ENCODE measurements at regions not wholly inside any gene's neighbourhood (a gene's known extent, or its start where the extent isn't known, plus 50 kb on each side); places are given as distances from the start of the nearest gene placed in this dataset.

DNA sequence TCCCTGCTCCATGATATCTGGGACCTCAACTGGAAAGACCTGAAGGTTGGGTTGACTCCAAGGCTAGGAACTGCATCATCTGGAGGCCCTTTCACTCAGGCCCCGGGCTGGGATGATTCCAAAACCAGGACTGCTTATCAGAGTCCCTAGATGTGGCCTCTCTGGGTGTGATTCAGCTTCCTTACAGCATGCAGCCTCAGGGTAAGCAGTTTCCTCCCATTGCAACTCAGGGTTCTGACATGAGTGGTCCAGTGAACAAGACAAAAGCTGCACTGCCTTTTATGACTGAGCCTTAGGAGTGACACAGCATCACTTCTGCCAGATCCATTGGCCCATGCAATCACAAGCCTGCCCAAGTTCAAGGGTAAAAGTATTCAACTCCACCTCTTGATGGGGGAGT, 502.8 kb downstream of the COG6 start:
- Histone ChIP-seq H3K36me3 (ENCODE audit: low read depth, missing control alignments) (no peaks in the 10 kb centered on the region), H3K9me3 (no peaks in the 10 kb centered on the region), H3K4me1 (peaks cover 8% of the 10 kb centered on the region), H3K27me3 (no peaks in the 10 kb centered on the region), H3K4me3 (no peak overlapping the region), H3K27ac (no peak overlapping the region)
- no peak for DNase-seq
- intact Hi-C loops (cut with DNase I; ENCODE audit: low total_unique reads) = no loop called here
- no peak for TF ChIP-seq POLR2A (IDR thresholded peaks at IDR 0.05)
- TF ChIP-seq CTCF (IDR thresholded peaks at IDR 0.05) = no peak
- WGBS, 2 donors = 61 to 100% methylated on average over 1 of the region's 1 CpG

DNA sequence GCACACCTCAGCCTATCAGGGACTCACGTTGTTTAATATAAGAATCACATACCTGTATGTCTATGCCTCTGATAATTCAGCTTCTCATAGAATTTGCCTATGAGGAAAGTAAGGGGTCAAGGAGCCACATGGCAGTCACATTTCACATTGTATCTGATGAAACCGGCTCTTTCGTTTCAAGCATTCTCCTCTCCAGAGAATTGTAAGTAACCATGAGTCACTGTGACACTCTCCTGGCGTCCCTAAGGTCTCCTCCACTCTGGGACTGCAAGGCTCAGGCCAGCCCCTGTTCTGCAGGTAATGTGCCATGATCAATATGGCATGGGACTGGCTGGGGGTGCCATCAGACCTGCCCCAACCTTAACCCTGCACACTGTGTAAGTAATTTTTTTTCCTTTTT, 503.3 kb downstream of the COG6 start:
- WGBS, 2 donors = 88 to 91% methylated on average over 4 of the region's 4 CpGs
- no peaks in the 10 kb centered on the region for H3K9me3 ChIP-seq
- TF ChIP-seq CTCF (IDR thresholded peaks at IDR 0.05) (no peak), POLR2A (IDR thresholded peaks at IDR 0.05) (no peak)
- H3K36me3 ChIP-seq (ENCODE audit: low read depth, missing control alignments) = no peaks in the 10 kb centered on the region
- intact Hi-C loops (cut with DNase I; ENCODE audit: low total_unique reads) = no loop called here
- H3K4me3 ChIP-seq = no peak overlapping the region
- no peak for DNase-seq
- no peak overlapping the region for H3K27ac ChIP-seq
- H3K27me3 ChIP-seq = no peaks in the 10 kb centered on the region
- H3K4me1 ChIP-seq = peaks cover 8% of the 10 kb centered on the region

DNA sequence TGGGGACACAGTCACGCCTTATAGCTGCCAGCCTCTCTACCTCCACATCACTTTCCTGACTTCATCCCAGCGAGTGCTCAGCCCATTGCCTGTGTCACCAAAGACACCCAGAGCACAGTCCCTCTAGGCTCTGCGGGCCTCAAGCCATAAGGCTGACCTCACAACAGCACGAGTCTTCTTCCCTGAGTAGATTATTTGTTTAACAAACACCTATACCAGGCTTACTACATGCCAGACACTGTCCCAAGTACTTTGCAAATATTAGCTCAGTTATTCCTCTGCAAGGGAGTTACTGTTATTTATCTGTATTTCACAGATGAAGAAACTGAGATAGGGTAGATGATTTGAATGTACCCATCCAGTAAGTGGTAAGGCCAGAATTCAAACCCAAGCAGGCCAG, 504.3 kb downstream of the COG6 start:
- DNase-seq = no peak
- intact Hi-C loops (cut with DNase I; ENCODE audit: low total_unique reads) = no loop called here
- no peaks in the 10 kb centered on the region for H3K9me3 ChIP-seq
- TF ChIP-seq POLR2A (IDR thresholded peaks at IDR 0.05) (no peak), CTCF (IDR thresholded peaks at IDR 0.05) (no peak)
- WGBS, 2 donors = 90 to 95% methylated on average over 4 of the region's 4 CpGs
- H3K27ac ChIP-seq = peak overlapping the region; percentile 36 to 48
- no peaks in the 10 kb centered on the region for H3K27me3 ChIP-seq
- peaks cover 8% of the 10 kb centered on the region for H3K4me1 ChIP-seq
- H3K4me3 ChIP-seq = no peak overlapping the region
- no peaks in the 10 kb centered on the region for H3K36me3 ChIP-seq (ENCODE audit: low read depth, missing control alignments)

- DNase-seq = no peak
- Histone ChIP-seq H3K9me3 (no peaks in the 10 kb centered on the region), H3K36me3 (ENCODE audit: low read depth, missing control alignments) (no peaks in the 10 kb centered on the region), H3K27ac (peak overlapping the region; percentile 34 to 48), H3K4me1 (peaks cover 8% of the 10 kb centered on the region), H3K27me3 (no peaks in the 10 kb centered on the region), H3K4me3 (no peak overlapping the region)
- TF ChIP-seq POLR2A (IDR thresholded peaks at IDR 0.05) (no peak), CTCF (IDR thresholded peaks at IDR 0.05) (no peak)
- intact Hi-C loops (cut with DNase I; ENCODE audit: low total_unique reads) = no loop called here
- 82 to 87% methylated on average over 7 of the region's 7 CpGs for WGBS, 2 donors
Observed at GRCh38 chr13:40160618-40161350, 505.3 kb downstream of the COG6 start.

DNA sequence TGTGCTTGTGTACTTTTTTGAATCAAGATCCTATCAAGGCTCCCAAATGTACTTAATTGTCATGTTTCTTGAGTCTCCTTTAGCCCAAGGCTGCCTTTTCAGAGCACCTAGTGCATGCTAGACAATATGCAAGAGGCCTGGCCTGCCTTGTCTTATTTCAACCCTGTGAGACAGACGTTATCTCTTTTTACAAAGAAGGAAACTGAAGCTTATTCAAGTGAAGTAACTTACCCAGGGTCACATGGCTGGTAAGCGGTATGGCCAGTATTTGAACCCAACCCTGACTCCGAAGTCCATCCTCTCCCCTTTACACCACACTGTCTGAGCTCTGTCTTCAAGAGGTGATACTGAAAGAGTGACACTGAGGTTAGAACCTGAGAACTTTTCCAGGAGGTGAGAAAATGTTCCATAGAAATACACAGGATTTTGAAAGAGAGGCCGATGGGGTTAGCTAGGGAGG, 505.1 kb downstream of the FOXO1 start:
- DNase-seq = no peak
- intact Hi-C loops (cut with DNase I; ENCODE audit: low total_unique reads) = no loop called here
- TF ChIP-seq CTCF (IDR thresholded peaks at IDR 0.05) (no peak), POLR2A (IDR thresholded peaks at IDR 0.05) (no peak)
- H3K4me1 ChIP-seq = peaks cover 8% of the 10 kb centered on the region
- H3K27ac ChIP-seq = no peak overlapping the region
- H3K9me3 ChIP-seq = no peaks in the 10 kb centered on the region
- no peaks in the 10 kb centered on the region for H3K27me3 ChIP-seq
- no peaks in the 10 kb centered on the region for H3K36me3 ChIP-seq (ENCODE audit: low read depth, missing control alignments)
- 87 to 94% methylated on average over 4 of the region's 4 CpGs for WGBS, 2 donors
- no peak overlapping the region for H3K4me3 ChIP-seq
